ENCODE measurements at regions not wholly inside any gene's neighbourhood (a gene's known extent, or its start where the extent isn't known, plus 50 kb on each side); places are given as distances from the start of the nearest gene placed in this dataset.
A peak's percentile ranks its signal among the peaks of the same experiment; 100 is the strongest.
"Not testable (repeated sequence)": the region's sequence is repeated elsewhere in the genome, so short reads cannot be mapped to it uniquely, and the experiment has no call there.

DNA sequence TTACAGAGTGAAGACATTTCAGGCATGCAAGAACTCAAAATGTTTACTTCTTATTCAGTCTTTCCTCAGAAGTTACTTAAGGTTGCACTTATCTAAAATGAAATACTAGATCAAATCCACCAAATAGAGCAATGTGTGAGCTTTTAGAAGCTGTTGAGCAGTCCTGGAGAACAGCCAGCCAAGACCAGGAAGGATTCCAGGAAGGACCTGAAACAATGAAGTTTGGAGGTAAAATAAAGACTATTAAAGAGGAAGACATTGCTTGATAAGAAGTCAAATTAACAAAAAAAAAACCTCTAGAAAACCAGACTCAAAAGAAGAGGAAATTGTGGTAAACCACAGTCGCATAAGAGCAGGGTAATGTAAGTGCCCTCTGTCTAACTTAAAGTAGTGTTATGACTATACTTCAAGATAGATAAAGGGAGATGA is 156.2 kb upstream of the S1PR3 start:
- ATAC-seq (peak in 2 of 3 donors; percentile 69 to 87), DNase-seq (peak in 1 of 2 donors; percentile 73)
- H3K27me3 Mint-ChIP-seq (ENCODE audit: low read depth in 2 of 2) = peaks cover 24 to 78% of the 10 kb centered on the region in 2 donors
- Histone ChIP-seq H3K27ac (ENCODE audit: low read length) (no peak overlapping the region), H3K4me1 (ENCODE audit: control insufficient read depth, insufficient read depth, low read length) (peaks cover 3% of the 10 kb centered on the region), H3K9me3 (ENCODE audit: control insufficient read depth, insufficient read depth, low read length) (no peaks in the 10 kb centered on the region), H3K36me3 (ENCODE audit: control insufficient read depth, insufficient read depth, low read length) (no peaks in the 10 kb centered on the region), H3K27me3 (ENCODE audit: control insufficient read depth, insufficient read depth, low read length) (peaks cover 16% of the 10 kb centered on the region), H3K4me3 (ENCODE audit: low read length) (no peak overlapping the region)
- no peak for TF ChIP-seq CTCF (IDR thresholded peaks at IDR 0.05)
- peaks cover 22 to 26% of the 10 kb centered on the region in 2 donors for H3K4me1 Mint-ChIP-seq
- H3K9me3 Mint-ChIP-seq = no peaks in the 10 kb centered on the region
- peak overlapping the region; percentile 43 for H3K4me3 Mint-ChIP-seq
- H3K36me3 Mint-ChIP-seq = no peaks in the 10 kb centered on the region
- intact Hi-C loops (cut with micrococcal nuclease) = no loop called here
- WGBS (ENCODE audit: insufficient coverage) = 0% methylated on average over 1 of the region's 1 CpG
- H3K27ac Mint-ChIP-seq = peak overlapping the region in 1 of 2 donors; percentile 5

GRCh38 chr9:88835772-88836171 is 155.5 kb upstream of the S1PR3 start:
- H3K27me3 Mint-ChIP-seq (ENCODE audit: low read depth in 2 of 2) = peaks cover 22 to 78% of the 10 kb centered on the region in 2 donors
- H3K4me1 Mint-ChIP-seq = peaks cover 22 to 26% of the 10 kb centered on the region in 2 donors
- peaks cover 3% of the 10 kb centered on the region for H3K4me1 ChIP-seq (ENCODE audit: control insufficient read depth, insufficient read depth, low read length)
- no peak overlapping the region for H3K4me3 ChIP-seq (ENCODE audit: low read length)
- peaks cover 16% of the 10 kb centered on the region for H3K27me3 ChIP-seq (ENCODE audit: control insufficient read depth, insufficient read depth, low read length)
- H3K9me3 ChIP-seq (ENCODE audit: control insufficient read depth, insufficient read depth, low read length) = no peaks in the 10 kb centered on the region
- DNase-seq (no peak), ATAC-seq (no peak)
- WGBS (ENCODE audit: insufficient coverage) = 33% methylated on average over 3 of the region's 3 CpGs
- no peaks in the 10 kb centered on the region for H3K9me3 Mint-ChIP-seq
- no peak for TF ChIP-seq CTCF (IDR thresholded peaks at IDR 0.05)
- no peak overlapping the region for H3K27ac ChIP-seq (ENCODE audit: low read length)
- H3K4me3 Mint-ChIP-seq = peak overlapping the region; percentile 28
- no peak overlapping the region for H3K27ac Mint-ChIP-seq
- no peaks in the 10 kb centered on the region for H3K36me3 ChIP-seq (ENCODE audit: control insufficient read depth, insufficient read depth, low read length)
- no peaks in the 10 kb centered on the region for H3K36me3 Mint-ChIP-seq
- intact Hi-C loops (cut with micrococcal nuclease) = no loop called here

DNA sequence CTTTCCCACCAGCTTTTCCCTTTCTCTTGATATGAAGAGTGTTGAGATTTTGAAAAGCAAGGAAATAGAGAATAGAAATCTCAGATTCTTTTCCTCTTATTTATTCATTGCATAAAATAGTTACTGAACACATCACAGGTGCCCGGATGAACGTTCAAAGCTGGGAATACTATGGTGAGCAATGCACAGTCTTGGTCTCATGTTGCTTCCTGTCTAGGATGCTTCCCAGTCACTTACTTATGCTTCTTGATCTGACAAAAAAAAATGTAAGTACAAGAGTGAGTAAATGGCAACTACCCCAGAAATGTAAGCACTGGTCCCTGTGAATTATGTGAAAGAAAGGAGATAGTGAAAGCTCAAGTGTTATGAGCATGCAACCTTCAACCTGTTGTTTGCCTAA is 153.5 kb upstream of the S1PR3 start:
- intact Hi-C loops (cut with micrococcal nuclease) = no loop called here
- Histone ChIP-seq H3K4me1 (ENCODE audit: control insufficient read depth, insufficient read depth, low read length) (peaks cover 3% of the 10 kb centered on the region), H3K27ac (ENCODE audit: low read length) (no peak overlapping the region), H3K36me3 (ENCODE audit: control insufficient read depth, insufficient read depth, low read length) (no peaks in the 10 kb centered on the region), H3K9me3 (ENCODE audit: control insufficient read depth, insufficient read depth, low read length) (no peaks in the 10 kb centered on the region), H3K4me3 (ENCODE audit: low read length) (no peak overlapping the region), H3K27me3 (ENCODE audit: control insufficient read depth, insufficient read depth, low read length) (peaks cover 14% of the 10 kb centered on the region)
- no peak for TF ChIP-seq CTCF (IDR thresholded peaks at IDR 0.05)
- Mint-ChIP-seq H3K9me3 (no peaks in the 10 kb centered on the region), H3K4me1 (peaks cover 22 to 26% of the 10 kb centered on the region in 2 donors), H3K27ac (no peak overlapping the region), H3K4me3 (no peak overlapping the region), H3K36me3 (no peaks in the 10 kb centered on the region), H3K27me3 (ENCODE audit: low read depth in 2 of 2) (peaks cover 20 to 70% of the 10 kb centered on the region in 2 donors)
- ATAC-seq (no peak), DNase-seq (no peak)
- WGBS (ENCODE audit: insufficient coverage) = 94% methylated on average over 2 of the region's 2 CpGs

GRCh38 chr9:88849878-88850277 is 141.4 kb upstream of the S1PR3 start:
- H3K4me3 ChIP-seq (ENCODE audit: low read length); intact Hi-C loops (cut with micrococcal nuclease); H3K36me3 Mint-ChIP-seq; H3K27ac ChIP-seq (ENCODE audit: low read length); H3K27ac Mint-ChIP-seq; H3K4me1 Mint-ChIP-seq; H3K4me1 ChIP-seq (ENCODE audit: control insufficient read depth, insufficient read depth, low read length); H3K27me3 ChIP-seq (ENCODE audit: control insufficient read depth, insufficient read depth, low read length); DNase-seq; H3K9me3 ChIP-seq (ENCODE audit: control insufficient read depth, insufficient read depth, low read length); ATAC-seq; H3K9me3 Mint-ChIP-seq; H3K4me3 Mint-ChIP-seq; H3K36me3 ChIP-seq (ENCODE audit: control insufficient read depth, insufficient read depth, low read length): not testable (repeated sequence)
- 97% methylated on average over 6 of the region's 6 CpGs for WGBS (ENCODE audit: insufficient coverage)
- peaks cover 20 to 32% of the 10 kb centered on the region in 2 donors for H3K27me3 Mint-ChIP-seq (ENCODE audit: low read depth in 2 of 2)
